ENCODE measurements at regions not wholly inside any gene's neighbourhood (a gene's known extent, or its start where the extent isn't known, plus 50 kb on each side); places are given as distances from the start of the nearest gene placed in this dataset.

- no peak for TF ChIP-seq CTCF (IDR thresholded peaks at IDR 0.05)
- no peak for TF ChIP-seq POLR2AphosphoS5 (IDR thresholded peaks at IDR 0.05)
Observed at GRCh38 chrX:128805236-128805635, 718.1 kb downstream of the SMARCA1 start.
